ENCODE measurements at regions not wholly inside any gene's neighbourhood (a gene's known extent, or its start where the extent isn't known, plus 50 kb on each side); places are given as distances from the start of the nearest gene placed in this dataset.

DNA sequence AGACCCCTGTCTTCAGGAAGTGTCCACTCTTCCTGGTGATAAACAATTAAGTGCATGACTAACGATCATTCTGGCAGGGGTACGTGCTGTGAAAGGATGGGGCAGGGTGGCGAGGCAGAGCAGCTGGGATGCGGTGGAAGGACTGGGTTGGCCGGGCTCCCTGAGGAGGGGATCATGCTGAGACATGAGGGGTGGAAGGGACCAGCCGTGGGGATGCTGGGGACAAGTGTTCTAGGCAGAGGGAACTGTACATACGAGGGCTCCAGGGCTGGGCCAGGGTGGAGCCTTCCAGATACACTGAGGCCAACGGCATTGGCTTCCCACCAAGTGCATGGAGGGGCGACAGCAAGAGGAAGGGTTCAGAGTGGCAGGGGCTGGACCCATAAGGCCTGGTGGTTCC, 65.7 kb upstream of the SIRPA start:
- no peak for FAIRE-seq
- BruUV-seq (replicated peaks), result no TSS peak

More for the DNA sequence above, 65.7 kb upstream of the SIRPA start:
- Histone ChIP-seq H3K36me3 (ENCODE audit: control insufficient read depth in 2 of 2, extremely low read depth in 1 of 2, insufficient read depth in 2 of 2, low read length in 2 of 2) (no peaks in the 10 kb centered on the region), H3K9me1 (replicated peaks; ENCODE audit: control insufficient read depth, extremely low read depth, insufficient read depth, low read length) (no peaks in the 10 kb centered on the region), H3K27me3 (ENCODE audit: control insufficient read depth in 2 of 2, insufficient read depth in 2 of 2, low read length in 2 of 2) (peaks cover 6 to 11% of the 10 kb centered on the region in 2 experiments), H2AFZ (ENCODE audit: low read depth, low read length) (no peak overlapping the region), H3K4me3 (replicated peaks in 1 of 3; ENCODE audit: insufficient read depth in 1 of 3, low read depth in 1 of 3, low read length in 3 of 3) (no peak overlapping the region), H3K9ac (replicated peaks; ENCODE audit: extremely low read depth, insufficient read depth, low read length) (no peak overlapping the region), H3K27ac (ENCODE audit: insufficient read depth, low read depth, low read length) (no peak overlapping the region), H4K20me1 (replicated peaks; ENCODE audit: control insufficient read depth, extremely low read depth, insufficient read depth, low read length) (no peaks in the 10 kb centered on the region), H3K4me1 (ENCODE audit: control insufficient read depth, extremely low read depth, insufficient read depth, low read length) (peaks cover 23% of the 10 kb centered on the region), H3K79me2 (ENCODE audit: control insufficient read depth, insufficient read depth, low read length) (no peaks in the 10 kb centered on the region), H3K9me3 (replicated peaks; ENCODE audit: control insufficient read depth, insufficient read depth, low read length) (no peaks in the 10 kb centered on the region), H3K4me2 (ENCODE audit: insufficient read depth, low read length) (no peak overlapping the region)
- intact Hi-C loops (cut with micrococcal nuclease), result no loop called here
- ChIA-PET CTCF (interaction anchor here (1.8 kb wide), 1 partner anchor 17 kb away, joined by 4 read pairs; no protein-coding TSS in a partner anchor), POLR2A (no interaction called here)
- no peak for DNase-seq (ENCODE audit: low read depth, low spot score)
- TF ChIP-seq JUN (IDR thresholded peaks at IDR 0.05; ENCODE audit: borderline replicate concordance, insufficient read depth, insufficient read length, low read depth) (no peak), MYC (IDR thresholded peaks at IDR 0.05; ENCODE audit: low read depth, low read length) (no peak), GATA2 (IDR thresholded peaks at IDR 0.05; ENCODE audit: insufficient read depth, insufficient read length, low read depth, low read length) (no peak), EZH2 (IDR thresholded peaks at IDR 0.05; ENCODE audit: borderline replicate concordance, low read depth, low read length, severe bottlenecking) (no peak), FOS (IDR thresholded peaks at IDR 0.05; ENCODE audit: borderline replicate concordance, insufficient read depth, low read length) (no peak), POLR2A (IDR thresholded peaks at IDR 0.05; ENCODE audit: low read depth, low read length) (no peak)
- TF ChIP-seq, protein P1, sequence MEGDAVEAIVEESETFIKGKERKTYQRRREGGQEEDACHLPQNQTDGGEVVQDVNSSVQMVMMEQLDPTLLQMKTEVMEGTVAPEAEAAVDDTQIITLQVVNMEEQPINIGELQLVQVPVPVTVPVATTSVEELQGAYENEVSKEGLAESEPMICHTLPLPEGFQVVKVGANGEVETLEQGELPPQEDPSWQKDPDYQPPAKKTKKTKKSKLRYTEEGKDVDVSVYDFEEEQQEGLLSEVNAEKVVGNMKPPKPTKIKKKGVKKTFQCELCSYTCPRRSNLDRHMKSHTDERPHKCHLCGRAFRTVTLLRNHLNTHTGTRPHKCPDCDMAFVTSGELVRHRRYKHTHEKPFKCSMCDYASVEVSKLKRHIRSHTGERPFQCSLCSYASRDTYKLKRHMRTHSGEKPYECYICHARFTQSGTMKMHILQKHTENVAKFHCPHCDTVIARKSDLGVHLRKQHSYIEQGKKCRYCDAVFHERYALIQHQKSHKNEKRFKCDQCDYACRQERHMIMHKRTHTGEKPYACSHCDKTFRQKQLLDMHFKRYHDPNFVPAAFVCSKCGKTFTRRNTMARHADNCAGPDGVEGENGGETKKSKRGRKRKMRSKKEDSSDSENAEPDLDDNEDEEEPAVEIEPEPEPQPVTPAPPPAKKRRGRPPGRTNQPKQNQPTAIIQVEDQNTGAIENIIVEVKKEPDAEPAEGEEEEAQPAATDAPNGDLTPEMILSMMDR (IDR thresholded peaks at IDR 0.05; ENCODE audit: extremely low read depth in 1 of 2, insufficient read depth in 1 of 2, low read depth in 1 of 2, low read length in 2 of 2), result no peak
- TF ChIP-seq, protein P2, sequence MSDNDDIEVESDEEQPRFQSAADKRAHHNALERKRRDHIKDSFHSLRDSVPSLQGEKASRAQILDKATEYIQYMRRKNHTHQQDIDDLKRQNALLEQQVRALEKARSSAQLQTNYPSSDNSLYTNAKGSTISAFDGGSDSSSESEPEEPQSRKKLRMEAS (IDR thresholded peaks at IDR 0.05; ENCODE audit: insufficient read depth, insufficient read length), result no peak
- dilution Hi-C loops (cut with MboI; ENCODE audit: extremely low pct_ligation_motif_present, low sequenced_read_pairs), result no loop called here

Data from endothelial cell of umbilical vein (primary cell).